BLaER1 treated with 17β-estradiol and CSF1 and Interleukin-3, amounts not matched to agents 10 nM and 100 nM (cell line): ENCODE measurements at regions not wholly inside any gene's neighbourhood (a gene's known extent, or its start where the extent isn't known, plus 50 kb on each side); places are given as distances from the start of the nearest gene placed in this dataset.

Source experiments
- H3K27ac ChIP-seq, 11 experiments: shearing (Covaris generic); formaldehyde crosslinking; 2 replicates each; pipeline ENCODE4 v1.8.1; 2022
- H3K27me3 ChIP-seq, 11 experiments: shearing (Covaris generic); formaldehyde crosslinking; 2 replicates each; pipeline ENCODE4 v1.8.1; 2022
- H3K36me3 ChIP-seq, 11 experiments: shearing (Covaris generic); formaldehyde crosslinking; 2 replicates each; pipeline ENCODE4 v1.8.1; 2022
- H3K4me1 ChIP-seq, 10 experiments: shearing (Covaris generic); formaldehyde crosslinking; 2 replicates each; pipeline ENCODE4 v1.8.1; 2022
- H3K4me2 ChIP-seq, 11 experiments: shearing (Covaris generic); formaldehyde crosslinking; 2 replicates each; pipeline ENCODE4 v1.8.1; 2022
- H3K4me3 ChIP-seq, 10 experiments: shearing (Covaris generic); formaldehyde crosslinking; 2 replicates each; pipeline ENCODE4 v1.8.1; 2022
- H3K9ac ChIP-seq, 11 experiments: shearing (Covaris generic); formaldehyde crosslinking; 2 replicates each; pipeline ENCODE4 v1.8.1; 2022
- H3K9me3 ChIP-seq, 11 experiments: shearing (Covaris generic); formaldehyde crosslinking; replicated peaks in 1 of 11; 2 replicates each; pipeline ENCODE4 v1.8.1; 2022
- H4K20me1 ChIP-seq, 11 experiments: shearing (Covaris generic); formaldehyde crosslinking; 2 replicates each; pipeline ENCODE4 v1.8.1; 2022
- Cebpa-rat ChIP-seq, 11 experiments: shearing (Covaris generic); IDR thresholded peaks; 2 replicates each; pipeline ENCODE4 v1.8.1; 2022

DNA sequence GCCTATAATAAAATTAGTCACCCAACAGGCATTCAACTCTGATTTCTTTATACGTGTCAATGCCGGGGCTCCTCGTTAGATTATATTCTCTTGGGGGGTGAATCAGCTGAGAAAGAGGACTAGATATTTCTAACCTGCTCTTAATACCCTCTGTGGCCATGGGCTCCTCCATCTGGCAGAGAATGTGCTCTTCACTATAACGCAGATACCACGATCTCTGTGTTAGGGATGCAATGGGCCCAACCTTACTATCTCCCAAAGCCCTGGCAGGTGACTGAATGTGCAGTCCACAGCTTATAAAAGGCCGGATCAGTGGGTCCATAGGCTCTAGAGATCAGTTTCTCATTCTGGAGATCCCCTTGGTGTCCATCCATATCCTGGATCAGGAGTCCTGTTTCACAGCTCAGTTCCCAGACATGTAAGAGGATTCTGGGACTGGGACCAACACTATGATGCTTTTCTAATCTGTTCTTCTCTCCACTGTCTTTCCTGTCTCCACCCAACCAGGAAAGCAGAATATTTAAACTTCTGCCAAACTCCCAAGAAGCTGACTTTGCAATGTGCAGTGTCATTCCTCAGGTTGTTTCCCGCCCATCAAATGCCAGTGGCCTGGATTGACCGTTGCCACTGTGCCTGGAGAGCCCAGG is 71.4 kb upstream of the CELF4 start:
- Histone ChIP-seq H3K4me1 (no peaks in the 10 kb centered on the region), H3K27ac (no peak overlapping the region), H4K20me1 (no peaks in the 10 kb centered on the region), H3K36me3 (no peaks in the 10 kb centered on the region), H3K4me2 (no peak overlapping the region), H3K9me3 (no peaks in the 10 kb centered on the region; a peak in 2 of 22 replicates), H3K4me3 (no peak overlapping the region), H3K9ac (no peak overlapping the region), H3K27me3 (no peaks in the 10 kb centered on the region)
- TF ChIP-seq Cebpa-rat (IDR thresholded peaks at IDR 0.05), result no peak

DNA sequence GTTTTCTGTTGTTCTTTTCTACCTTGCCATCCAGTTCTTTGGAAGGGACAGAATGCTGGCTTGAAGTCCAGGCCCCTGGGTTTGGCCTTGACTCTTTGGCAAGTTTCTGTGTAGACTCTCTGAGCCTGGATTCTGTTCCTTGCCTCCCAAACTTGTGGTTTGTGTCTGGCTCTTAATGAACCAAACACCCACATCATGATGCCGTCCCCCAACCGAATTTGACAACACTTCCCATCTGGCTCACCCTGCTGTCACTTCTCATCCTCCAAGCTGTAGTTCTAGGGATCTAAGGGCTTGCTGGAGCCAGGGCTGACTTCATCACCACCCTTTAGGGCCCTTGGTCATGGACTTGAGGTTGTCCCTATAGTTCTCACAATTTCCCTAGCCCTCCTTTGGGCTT is 68.9 kb upstream of the CELF4 start:
- Histone ChIP-seq H3K4me3 (no peak overlapping the region), H3K27ac (no peak overlapping the region), H3K27me3 (no peaks in the 10 kb centered on the region), H3K4me2 (no peak overlapping the region), H3K4me1 (no peaks in the 10 kb centered on the region), H3K36me3 (no peaks in the 10 kb centered on the region), H3K9ac (no peak overlapping the region), H3K9me3 (no peaks in the 10 kb centered on the region; a peak in 1 of 22 replicates), H4K20me1 (no peaks in the 10 kb centered on the region)
- no peak for TF ChIP-seq Cebpa-rat (IDR thresholded peaks at IDR 0.05)

DNA sequence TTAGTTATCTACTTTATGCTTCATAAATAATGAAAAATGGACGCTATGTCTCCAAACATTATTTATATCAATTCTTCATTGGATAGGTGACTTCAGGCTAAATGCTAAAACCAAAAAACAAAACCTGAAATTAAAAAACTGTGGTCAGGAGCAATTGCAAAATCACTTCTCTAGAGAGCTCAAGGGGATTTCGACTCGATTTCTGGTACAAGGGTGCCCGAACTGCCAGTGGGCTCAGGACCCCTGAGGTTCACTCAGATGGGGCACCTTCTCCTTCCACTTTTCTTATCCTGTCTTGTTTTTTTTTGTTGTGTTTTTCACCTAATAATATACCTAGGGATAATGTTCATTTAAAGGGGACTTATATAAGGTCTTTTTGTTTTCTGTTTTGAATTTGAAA is 65.8 kb upstream of the CELF4 start:
- TF ChIP-seq Cebpa-rat (IDR thresholded peaks at IDR 0.05), result peak in 8 of 11 experiments; percentile 49 to 84 (median 64); a peak in 12 of 22 replicates
- H3K4me2 ChIP-seq, result no peak overlapping the region

DNA sequence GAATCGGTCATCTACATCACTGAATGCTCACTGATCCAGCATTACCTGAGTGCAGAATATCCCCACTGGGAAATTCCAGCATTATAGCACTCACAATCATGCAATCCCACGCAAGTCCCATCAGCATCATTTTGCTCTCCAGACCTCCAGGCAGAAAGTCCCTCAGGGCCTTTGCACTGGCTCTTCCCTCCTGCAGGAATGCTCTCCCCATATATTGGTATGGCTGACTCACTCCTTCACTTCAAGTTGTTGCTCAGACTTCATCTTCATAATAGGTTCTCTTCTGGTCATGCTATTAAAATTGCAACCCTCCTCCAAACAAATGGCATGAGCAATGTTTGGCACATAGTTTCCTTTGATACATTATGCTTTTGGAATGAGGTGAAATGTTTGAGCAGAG is 64.7 kb upstream of the CELF4 start:
- Histone ChIP-seq H3K4me2 (no peak overlapping the region), H3K4me1 (peaks cover 0 to 8% (median 0%) of the 10 kb centered on the region in 10 experiments; a peak in 3 of 20 replicates), H3K27me3 (no peaks in the 10 kb centered on the region), H4K20me1 (no peaks in the 10 kb centered on the region), H3K36me3 (no peaks in the 10 kb centered on the region), H3K27ac (no peak overlapping the region), H3K4me3 (no peak overlapping the region), H3K9ac (no peak overlapping the region), H3K9me3 (no peaks in the 10 kb centered on the region)
- TF ChIP-seq Cebpa-rat (IDR thresholded peaks at IDR 0.05), result no peak

More for the DNA sequence above, 65.8 kb upstream of the CELF4 start:
- Histone ChIP-seq H3K9me3 (no peaks in the 10 kb centered on the region), H3K27ac (no peak overlapping the region), H3K36me3 (no peaks in the 10 kb centered on the region), H3K9ac (no peak overlapping the region), H3K27me3 (no peaks in the 10 kb centered on the region), H3K4me3 (no peak overlapping the region), H3K4me1 (no peaks in the 10 kb centered on the region), H4K20me1 (no peaks in the 10 kb centered on the region)

DNA sequence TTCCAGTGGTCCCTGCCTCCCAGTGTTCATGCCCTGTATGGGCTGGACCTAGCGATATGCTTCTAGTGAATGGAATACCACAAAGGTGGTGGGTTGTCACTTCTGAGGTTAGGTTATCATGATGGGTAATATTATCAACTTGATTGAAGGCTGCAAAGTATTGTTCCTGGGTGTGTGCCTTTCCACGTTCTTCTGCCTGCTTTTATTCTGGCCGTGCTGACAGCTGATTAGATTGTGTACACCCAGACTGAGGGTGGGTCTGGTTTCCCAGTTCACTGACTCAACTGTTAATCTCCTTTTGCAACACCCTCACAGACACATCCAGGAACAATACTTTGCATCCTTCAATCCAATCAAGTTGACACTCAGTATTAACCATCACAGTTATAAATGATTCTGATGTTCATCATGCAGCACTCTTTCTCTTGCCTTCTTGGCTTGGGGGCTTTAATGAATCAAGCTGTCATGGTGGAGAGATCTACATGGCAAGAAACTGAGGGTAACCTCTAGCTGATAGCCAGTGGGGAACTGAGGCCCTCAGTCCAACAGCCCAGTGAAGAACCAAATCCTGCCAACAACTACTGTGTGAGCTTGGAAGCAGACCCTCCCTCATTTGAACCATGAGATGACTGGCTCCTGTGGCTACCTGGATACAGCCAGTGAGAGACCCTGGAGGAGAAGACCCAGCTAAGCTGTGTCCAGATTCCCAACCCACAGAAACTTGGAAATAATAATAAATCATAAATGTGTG is 63.0 kb upstream of the CELF4 start:
- Histone ChIP-seq H3K27ac (no peak overlapping the region), H3K4me2 (no peak overlapping the region), H4K20me1 (no peaks in the 10 kb centered on the region), H3K36me3 (no peaks in the 10 kb centered on the region), H3K4me1 (peaks cover 0 to 21% (median 0%) of the 10 kb centered on the region in 10 experiments; a peak in 3 of 20 replicates), H3K4me3 (no peak overlapping the region), H3K27me3 (no peaks in the 10 kb centered on the region), H3K9me3 (no peaks in the 10 kb centered on the region), H3K9ac (no peak overlapping the region)
- TF ChIP-seq Cebpa-rat (IDR thresholded peaks at IDR 0.05), result no peak

DNA sequence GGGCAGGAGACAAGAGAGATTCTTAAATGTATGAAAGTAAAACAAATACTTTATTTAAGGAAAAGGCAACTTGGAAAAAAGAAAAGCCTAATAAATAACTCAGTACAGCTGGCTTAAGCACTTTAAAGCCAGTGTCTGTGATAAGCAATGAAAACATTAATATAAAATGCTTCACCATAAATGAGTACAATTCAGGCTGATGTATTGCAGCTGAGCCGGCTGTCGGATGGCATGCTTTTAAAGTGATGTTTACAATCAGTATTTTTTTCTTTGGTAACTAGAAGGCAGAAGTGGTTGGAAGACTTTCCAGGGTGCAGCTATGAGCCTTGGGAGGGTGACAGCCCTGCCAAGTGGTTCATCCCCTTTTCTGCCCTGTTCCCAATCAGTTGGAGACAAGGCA is 58.7 kb upstream of the CELF4 start:
- Histone ChIP-seq H3K9me3 (no peaks in the 10 kb centered on the region), H3K4me3 (no peak overlapping the region), H3K9ac (no peak overlapping the region), H3K27ac (no peak overlapping the region), H3K4me1 (peaks cover 0 to 21% (median 0%) of the 10 kb centered on the region in 10 experiments; a peak in 3 of 20 replicates), H4K20me1 (no peaks in the 10 kb centered on the region), H3K4me2 (peak overlapping the region in 1 of 11 experiments; percentile 57; a peak in 1 of 22 replicates), H3K27me3 (no peaks in the 10 kb centered on the region), H3K36me3 (no peaks in the 10 kb centered on the region)
- TF ChIP-seq Cebpa-rat (IDR thresholded peaks at IDR 0.05), result no peak

DNA sequence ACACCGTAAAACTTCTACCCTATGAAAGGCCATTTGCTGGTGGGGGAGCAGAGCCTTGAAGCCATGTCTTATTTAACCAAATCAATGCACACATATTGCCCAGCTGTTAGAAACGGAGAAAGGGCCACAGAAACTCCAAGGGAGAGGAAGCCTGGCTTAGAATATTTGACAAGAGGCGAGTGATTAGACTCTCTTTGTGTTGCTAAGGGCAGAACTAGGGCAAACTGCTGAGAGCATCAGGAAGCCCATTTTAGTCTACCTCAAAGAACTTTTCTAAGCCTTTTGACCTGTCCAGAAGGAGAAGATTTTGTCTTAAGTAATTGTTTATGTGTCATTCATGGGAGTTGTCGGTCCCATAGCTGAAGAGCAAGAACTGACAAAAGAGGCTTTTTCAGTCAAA is 54.4 kb upstream of the CELF4 start:
- no peak overlapping the region for H3K4me2 ChIP-seq

DNA sequence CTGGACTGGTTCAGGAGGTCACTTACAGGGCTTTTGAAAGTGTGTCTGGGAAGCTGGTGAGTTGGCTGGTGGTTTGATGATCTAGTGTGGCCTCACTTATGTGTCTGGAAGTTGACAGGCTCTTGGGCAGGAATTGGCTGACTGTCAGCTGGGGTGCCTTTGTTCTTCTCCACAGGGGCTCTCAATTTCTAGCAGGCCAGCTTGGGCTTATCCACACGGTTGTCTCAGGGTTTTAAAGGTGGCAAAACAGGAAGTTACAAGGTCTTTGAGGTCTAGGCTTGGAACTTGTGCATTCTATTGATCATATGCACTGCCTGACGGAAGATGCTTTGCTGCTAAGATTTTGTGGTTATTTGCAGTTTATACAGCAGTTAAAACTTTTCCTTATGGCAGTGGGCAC is 52.0 kb upstream of the CELF4 start:
- no peak overlapping the region for H3K9ac ChIP-seq
- H3K27me3 ChIP-seq, result no peaks in the 10 kb centered on the region
- 0 out of 22 replicates have a peak, but pooled peaks cover 0 to 6% (median 0%) of the 10 kb centered on the region in 11 experiments for H3K9me3 ChIP-seq
- no peaks in the 10 kb centered on the region for H3K4me1 ChIP-seq
- TF ChIP-seq Cebpa-rat (IDR thresholded peaks at IDR 0.05), result no peak
- H3K4me3 ChIP-seq, result no peak overlapping the region
- H3K36me3 ChIP-seq, result no peaks in the 10 kb centered on the region
- H3K4me2 ChIP-seq, result no peak overlapping the region
- no peak overlapping the region for H3K27ac ChIP-seq
- H4K20me1 ChIP-seq, result no peaks in the 10 kb centered on the region

More for the DNA sequence above, 54.4 kb upstream of the CELF4 start:
- H4K20me1 ChIP-seq, result no peaks in the 10 kb centered on the region
- no peaks in the 10 kb centered on the region for H3K36me3 ChIP-seq
- no peaks in the 10 kb centered on the region for H3K27me3 ChIP-seq
- 0 out of 22 replicates have a peak, but pooled peaks cover 0 to 6% (median 0%) of the 10 kb centered on the region in 11 experiments for H3K9me3 ChIP-seq
- no peak overlapping the region for H3K27ac ChIP-seq
- no peak for TF ChIP-seq Cebpa-rat (IDR thresholded peaks at IDR 0.05)
- peaks cover 0 to 10% (median 0%) of the 10 kb centered on the region in 10 experiments; a peak in 3 of 20 replicates for H3K4me1 ChIP-seq
- H3K4me3 ChIP-seq, result no peak overlapping the region
- no peak overlapping the region for H3K9ac ChIP-seq
